HG02840 (cell line): ENCODE measurements at regions not wholly inside any gene's neighbourhood (a gene's known extent, or its start where the extent isn't known, plus 50 kb on each side); places are given as distances from the start of the nearest gene placed in this dataset.
"Not testable (repeated sequence)": the region's sequence is repeated elsewhere in the genome, so short reads cannot be mapped to it uniquely, and the experiment has no call there.

Source experiments
- ATAC-seq: cut with Tn5 transposase; IDR thresholded peaks from one replicate; pipeline ENCODE4 v1.9.1; 2021; ENCODE audit warnings: mild to moderate bottlenecking, moderate library complexity, moderate number of reproducible peaks; ENCODE audit not compliant: unreplicated experiment, low FRiP score

- ATAC-seq, result not testable (repeated sequence)
Observed at GRCh38 chr4:10388146-10388545, 69.1 kb downstream of the ZNF518B start.

- ATAC-seq, result no peak
Observed at GRCh38 chr4:10385994-10386394, 71.2 kb downstream of the ZNF518B start.

- ATAC-seq, result no peak
Observed at GRCh38 chr4:10384974-10385373, 72.3 kb downstream of the ZNF518B start.

GRCh38 chr4:10383417-10383816 is 73.8 kb downstream of the ZNF518B start:
- ATAC-seq, result no peak

- ATAC-seq, result not testable (repeated sequence)
Observed at GRCh38 chr4:10382171-10382570, 75.1 kb downstream of the ZNF518B start.

- ATAC-seq, result no peak
Observed at GRCh38 chr4:10381146-10381545, 76.1 kb downstream of the ZNF518B start.

GRCh38 chr4:10380735-10381134 is 76.5 kb downstream of the ZNF518B start:
- no peak for ATAC-seq

GRCh38 chr4:10371869-10372471 is 85.3 kb downstream of the ZNF518B start:
- ATAC-seq, result no peak

- ATAC-seq, result no peak
Observed at GRCh38 chr4:10371121-10371520, 86.1 kb downstream of the ZNF518B start.

- ATAC-seq, result no peak
Observed at GRCh38 chr4:10369517-10369916, 87.7 kb downstream of the ZNF518B start.

- no peak for ATAC-seq
Observed at GRCh38 chr4:10366628-10367027, 90.6 kb downstream of the ZNF518B start.

GRCh38 chr4:10364194-10364593 is 93.0 kb downstream of the ZNF518B start:
- no peak for ATAC-seq

- ATAC-seq, result no peak
Observed at GRCh38 chr4:10354746-10355145, 102.5 kb downstream of the ZNF518B start.

- no peak for ATAC-seq
Observed at GRCh38 chr4:10354225-10354624, 103.0 kb downstream of the ZNF518B start.

GRCh38 chr4:10353110-10353509 is 104.1 kb downstream of the ZNF518B start:
- ATAC-seq, result no peak

GRCh38 chr4:10348241-10348640 is 109.0 kb downstream of the ZNF518B start:
- ATAC-seq, result no peak

GRCh38 chr4:10347815-10348214 is 109.4 kb downstream of the ZNF518B start:
- ATAC-seq, result no peak

GRCh38 chr4:10347281-10347795 is 109.9 kb downstream of the ZNF518B start:
- no peak for ATAC-seq

- no peak for ATAC-seq
Observed at GRCh38 chr4:10346023-10346422, 111.2 kb downstream of the ZNF518B start.

GRCh38 chr4:10345381-10345784 is 111.8 kb downstream of the ZNF518B start:
- ATAC-seq, result no peak

- no peak for ATAC-seq
Observed at GRCh38 chr4:10344824-10345223, 112.4 kb downstream of the ZNF518B start.

GRCh38 chr4:10343656-10344055 is 113.6 kb downstream of the ZNF518B start:
- no peak for ATAC-seq

- no peak for ATAC-seq
Observed at GRCh38 chr4:10342866-10343265, 114.4 kb downstream of the ZNF518B start.
